Right lobe of liver (tissue), 6 donors: ENCODE measurements at regions not wholly inside any gene's neighbourhood (a gene's known extent, or its start where the extent isn't known, plus 50 kb on each side); places are given as distances from the start of the nearest gene placed in this dataset.

ENCODE experiments used
- ATAC-seq, 4 donors: fragments of 200-7000 bp; cut with Tn5 transposase; one replicate each; pipeline ENCODE4 v1.9.1; 2020; ENCODE audit warnings: mild to moderate bottlenecking in 4 of 4, moderate library complexity in 4 of 4
- DNase-seq, 3 donors: peaks; one replicate each; pipeline ENCODE4 v3.0.0-alpha.2; 2020
- H3K27ac ChIP-seq, 3 donors: fragments of 200-600 bp; one replicate each; pipeline ENCODE4 v1.8.0; 2022
- H3K27me3 ChIP-seq, 2 donors: fragments of 200-600 bp; one replicate each; pipeline ENCODE4 v1.8.0; 2022
- H3K36me3 ChIP-seq, 4 donors: fragments of 200-600 bp; sonication (generic) in 1 of 4; one replicate each; pipeline versions ENCODE4 v1.5.1 to v1.8.0; 2017 to 2022; ENCODE audit warnings: control low read depth in 1 of 4
- H3K4me1 ChIP-seq, 4 donors: fragments of 200-600 bp; sonication (generic) in 1 of 4; one replicate each; pipeline versions ENCODE4 v1.5.1 to v1.8.0; 2017 to 2022; ENCODE audit warnings: control low read depth in 1 of 4
- H3K4me3 ChIP-seq, 3 donors: fragments of 200-600 bp; one replicate each; pipeline ENCODE4 v1.8.0; 2022
- H3K9me3 ChIP-seq, 4 donors: fragments of 200-600 bp; sonication (generic) in 1 of 4; one replicate each; pipeline versions ENCODE4 v1.5.1 to v1.8.0; 2017 to 2022; ENCODE audit warnings: control low read depth in 1 of 4
- POLR2A ChIP-seq: fragments of 450-650 bp; IDR thresholded peaks from one replicate; pipeline ENCODE4 v1.6.1; 2017; ENCODE audit warnings: antibody characterized with exemption, mild to moderate bottlenecking
- WGBS: methylation state at CpG from one replicate; pipeline ENCODE4 v1.1.6; 2018; ENCODE audit warnings: low coverage, low lambda C conversion rate; ENCODE audit not compliant: insufficient coverage; ENCODE audit errors: missing lambda C conversion rate; 5-methylcytosine and 5-hydroxymethylcytosine counted together
- intact Hi-C, 2 donors: fragments of 100-400 bp; cut with DNase I; formaldehyde crosslinking; loops; one replicate each; pipeline versions ENCODE4 v1.11.2 to v1.14.1; 2022
- TF ChIP-seq, protein P1 (sequence below), 4 donors: fragments of 200-600 bp in 3 of 4; fragments of 450-650 bp in 1 of 4; IDR thresholded peaks; one replicate each; pipeline versions ENCODE4 v1.5.1 to v1.8.0; 2016 to 2022; ENCODE audit warnings: antibody characterized with exemption in 4 of 4, mild to moderate bottlenecking in 2 of 4
- donor health status: DM: no; HTN: yes; CAD: no.
- donor health status: DM: no; HTN: no; CAD: no.
- donor health status: DM: no; HTN: no; CAD: no.
- donor health status: DM: no; HTN: yes; CAD: no.
- donor health status: DM: no; HTN: yes; CAD: no.

DNA sequence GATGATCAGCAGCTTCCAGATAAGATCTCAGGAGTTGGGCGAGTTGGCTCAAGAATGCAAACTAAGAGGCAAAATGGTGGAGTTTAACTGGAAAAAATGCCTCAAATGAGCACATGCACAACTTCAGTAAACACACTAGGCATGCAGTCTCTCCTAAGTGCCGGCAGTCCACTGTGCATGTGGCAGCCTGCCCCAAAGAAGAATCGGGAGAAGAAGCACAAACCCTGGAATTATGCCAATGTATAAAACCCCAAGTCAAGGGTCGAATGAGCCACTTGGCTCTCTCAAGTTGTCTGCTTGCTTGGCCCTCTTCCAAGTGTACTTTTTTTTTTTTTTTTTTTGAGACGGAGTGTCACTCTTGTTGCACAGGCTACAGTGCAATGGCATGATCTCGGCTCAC is 53.3 kb upstream of the SLITRK1 start:
- H3K4me3 ChIP-seq: no peak overlapping the region
- H3K4me1 ChIP-seq: no peaks in the 10 kb centered on the region
- H3K27me3 ChIP-seq: no peaks in the 10 kb centered on the region
- 52% methylated on average over 6 of the region's 6 CpGs for WGBS
- intact Hi-C loops: no loop called here
- ATAC-seq (no peak), DNase-seq (no peak)
- no peaks in the 10 kb centered on the region for H3K9me3 ChIP-seq
- H3K36me3 ChIP-seq: no peaks in the 10 kb centered on the region
- H3K27ac ChIP-seq: no peak overlapping the region
- no peak for TF ChIP-seq POLR2A
- TF ChIP-seq, protein P1, sequence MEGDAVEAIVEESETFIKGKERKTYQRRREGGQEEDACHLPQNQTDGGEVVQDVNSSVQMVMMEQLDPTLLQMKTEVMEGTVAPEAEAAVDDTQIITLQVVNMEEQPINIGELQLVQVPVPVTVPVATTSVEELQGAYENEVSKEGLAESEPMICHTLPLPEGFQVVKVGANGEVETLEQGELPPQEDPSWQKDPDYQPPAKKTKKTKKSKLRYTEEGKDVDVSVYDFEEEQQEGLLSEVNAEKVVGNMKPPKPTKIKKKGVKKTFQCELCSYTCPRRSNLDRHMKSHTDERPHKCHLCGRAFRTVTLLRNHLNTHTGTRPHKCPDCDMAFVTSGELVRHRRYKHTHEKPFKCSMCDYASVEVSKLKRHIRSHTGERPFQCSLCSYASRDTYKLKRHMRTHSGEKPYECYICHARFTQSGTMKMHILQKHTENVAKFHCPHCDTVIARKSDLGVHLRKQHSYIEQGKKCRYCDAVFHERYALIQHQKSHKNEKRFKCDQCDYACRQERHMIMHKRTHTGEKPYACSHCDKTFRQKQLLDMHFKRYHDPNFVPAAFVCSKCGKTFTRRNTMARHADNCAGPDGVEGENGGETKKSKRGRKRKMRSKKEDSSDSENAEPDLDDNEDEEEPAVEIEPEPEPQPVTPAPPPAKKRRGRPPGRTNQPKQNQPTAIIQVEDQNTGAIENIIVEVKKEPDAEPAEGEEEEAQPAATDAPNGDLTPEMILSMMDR (IDR thresholded peaks at IDR 0.05): no peak
